ENCODE measurements at regions not wholly inside any gene's neighbourhood (a gene's known extent, or its start where the extent isn't known, plus 50 kb on each side); places are given as distances from the start of the nearest gene placed in this dataset.
"Not testable (repeated sequence)": the region's sequence is repeated elsewhere in the genome, so short reads cannot be mapped to it uniquely, and the experiment has no call there.

DNA sequence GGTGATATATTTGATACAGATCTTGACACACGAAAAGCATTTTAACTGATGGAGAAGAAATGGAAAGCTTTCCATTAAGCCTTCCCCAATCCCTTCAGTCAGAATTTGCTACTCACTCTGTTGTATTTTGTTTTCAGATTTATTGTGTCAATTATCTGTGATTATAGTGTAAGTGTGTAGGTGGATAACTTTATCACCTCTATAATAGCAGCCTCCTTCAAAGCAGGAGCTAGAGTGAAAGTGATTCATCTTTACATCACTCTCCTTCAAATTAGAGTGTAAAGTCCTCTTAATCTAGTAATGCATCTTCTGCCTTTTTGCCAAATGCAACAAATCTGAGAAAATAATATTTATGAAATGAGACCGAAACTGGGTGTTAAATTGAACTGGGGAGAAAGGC, 459.7 kb upstream of the ZP4 start:
- DNase-seq (ENCODE audit: low spot score): no peak

DNA sequence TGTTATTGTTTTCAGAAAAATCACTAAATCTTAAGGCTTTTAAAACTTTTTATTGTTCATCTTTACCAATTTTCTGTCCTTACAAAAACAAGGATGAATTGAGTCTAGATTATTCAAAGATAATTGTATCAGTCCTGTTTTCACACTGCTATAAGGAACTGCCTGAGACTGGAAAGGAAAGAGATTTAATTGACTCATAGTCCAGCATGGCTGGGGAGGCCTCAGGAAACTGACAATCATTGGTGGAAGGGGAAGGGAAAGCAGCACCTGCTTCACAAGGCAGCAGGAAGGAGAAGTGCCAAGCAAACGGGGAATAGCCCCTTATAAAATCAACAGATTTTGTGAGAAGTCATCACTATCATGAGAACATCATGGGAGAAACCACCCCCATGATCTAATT, 455.6 kb upstream of the ZP4 start:
- DNase-seq (ENCODE audit: low spot score): no peak

DNA sequence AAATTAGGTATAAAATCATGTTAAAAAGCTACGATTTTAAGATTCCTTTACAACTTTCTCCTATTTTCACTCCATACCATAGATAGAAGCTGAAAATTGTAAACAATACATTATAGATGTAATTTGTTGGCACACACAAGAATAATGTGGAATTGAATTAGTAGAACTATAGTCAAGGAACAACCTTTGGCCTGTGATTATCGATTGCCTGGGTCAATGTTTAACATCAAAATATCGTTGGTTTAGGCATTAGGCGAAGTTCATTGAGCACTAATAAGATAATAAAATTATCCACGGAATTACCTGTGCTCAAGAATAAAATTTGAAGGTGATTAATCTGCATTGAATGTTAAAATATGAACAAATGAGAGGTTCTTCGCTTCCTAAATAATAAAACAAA, 455.1 kb upstream of the ZP4 start:
- DNase-seq (ENCODE audit: low spot score): no peak

DNA sequence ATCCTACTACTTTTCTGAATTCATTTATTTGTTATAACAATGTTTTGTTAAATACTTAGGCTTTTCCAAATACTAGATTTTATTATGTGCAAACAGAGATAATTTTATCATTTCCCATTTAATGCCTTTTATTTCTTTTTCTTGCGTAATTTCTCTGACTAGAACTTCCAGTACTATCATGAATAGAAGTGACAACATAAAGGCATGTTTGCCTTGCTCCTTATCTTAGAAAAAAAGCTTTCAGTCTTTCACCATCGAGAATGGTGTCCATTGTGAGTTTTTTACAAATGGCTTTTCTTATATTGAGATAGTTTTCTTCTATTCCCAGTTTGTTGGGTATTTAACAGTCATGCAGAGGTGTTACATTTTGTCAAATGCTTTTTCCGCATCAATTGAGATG, 453.1 kb upstream of the ZP4 start:
- DNase-seq (ENCODE audit: low spot score): no peak

DNA sequence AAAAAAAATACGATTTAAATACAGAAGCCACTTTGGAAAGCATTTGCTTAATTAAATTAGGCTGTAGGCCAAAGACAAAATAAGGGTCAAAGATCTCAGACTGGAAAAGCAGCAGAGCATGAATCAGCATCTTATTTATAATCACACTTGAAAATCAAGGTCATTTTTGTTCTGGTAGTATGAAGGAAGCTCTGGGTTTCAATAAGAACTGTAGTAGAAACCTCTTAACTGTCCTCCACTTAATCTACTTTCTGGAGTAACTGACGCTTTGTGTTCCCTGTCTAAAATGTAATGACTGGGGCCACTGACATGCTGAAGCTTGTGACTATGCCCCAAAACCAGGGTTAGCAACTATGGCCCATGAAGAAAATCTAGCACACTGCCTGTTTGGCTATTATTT, 450.7 kb upstream of the ZP4 start:
- no peak for DNase-seq (ENCODE audit: low spot score)

DNA sequence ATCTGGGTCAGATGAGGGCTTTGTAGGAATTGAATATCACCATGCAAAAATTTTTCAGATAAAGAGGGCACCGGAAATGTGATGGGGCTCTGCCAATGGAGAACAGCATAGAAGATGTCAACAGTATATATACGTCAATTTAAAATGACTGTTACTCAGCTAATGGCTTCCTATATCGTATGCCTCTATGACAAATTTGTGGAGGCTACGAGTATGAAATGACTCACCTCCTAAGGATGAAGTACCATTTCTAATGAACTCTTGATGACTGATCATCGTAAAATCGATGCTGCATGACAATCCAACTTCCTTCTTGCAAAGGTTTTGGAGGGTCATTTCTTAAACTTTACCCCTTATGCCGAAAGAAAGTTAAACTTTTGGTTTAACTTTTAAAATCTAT, 450.3 kb upstream of the ZP4 start:
- peak; percentile 2 for DNase-seq (ENCODE audit: low spot score)

DNA sequence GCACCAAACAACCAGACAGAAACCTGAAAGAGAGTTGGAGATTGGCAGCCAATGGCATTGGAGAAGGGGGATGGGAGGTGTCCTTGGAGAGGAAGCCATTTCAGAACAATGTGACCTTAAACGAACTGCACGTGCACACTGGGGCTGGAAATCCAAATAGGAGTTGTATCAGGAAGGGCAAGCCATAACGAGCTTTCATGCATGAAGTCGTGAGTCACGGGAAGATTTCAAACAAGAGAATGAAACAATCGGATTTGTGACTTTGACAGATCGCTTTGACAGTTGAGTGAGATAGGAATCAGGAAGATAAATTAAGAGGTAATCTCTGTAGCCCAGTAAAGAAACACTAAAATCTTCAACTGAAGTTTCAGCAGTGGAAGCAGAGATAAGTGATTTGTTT, 445.8 kb upstream of the ZP4 start:
- no peak for DNase-seq (ENCODE audit: low spot score)

DNA sequence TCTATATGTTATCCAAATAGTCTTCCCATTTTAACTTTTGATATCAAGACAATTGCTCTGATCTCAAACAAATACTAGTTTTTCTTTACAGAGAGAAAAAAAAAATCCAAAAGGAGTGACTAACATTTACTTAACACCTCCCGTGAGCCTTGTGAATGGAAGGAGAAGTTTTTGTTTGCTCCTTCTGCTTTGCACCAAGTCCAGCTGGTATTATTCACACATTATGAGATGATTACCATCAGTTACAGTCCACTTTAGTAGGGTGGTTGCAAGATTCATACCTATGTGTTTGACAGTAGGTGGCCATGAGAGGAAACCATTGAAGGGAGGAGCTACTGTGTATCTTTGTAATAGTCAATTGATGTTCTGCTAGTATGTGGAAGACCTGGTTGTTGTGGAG, 443.4 kb upstream of the ZP4 start:
- no peak for DNase-seq (ENCODE audit: low spot score)

DNA sequence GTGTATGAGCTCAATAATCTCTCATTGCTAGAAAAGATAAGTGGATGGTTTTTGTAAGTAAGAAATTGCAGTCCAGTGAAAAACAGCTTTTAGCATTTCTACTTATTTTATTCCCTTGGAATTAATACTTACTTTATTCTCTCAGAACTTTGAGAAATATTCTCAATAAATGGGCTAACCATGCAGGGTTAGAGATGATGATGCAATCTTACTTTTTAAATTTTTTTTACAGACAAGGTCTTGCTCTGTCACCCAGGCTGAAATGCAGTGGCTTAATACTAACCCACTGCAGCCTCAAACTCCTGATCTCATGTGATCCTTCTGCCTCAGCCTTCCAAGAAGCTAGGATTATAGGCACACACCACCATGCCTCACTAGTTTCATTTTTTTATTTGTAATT, 440.8 kb upstream of the ZP4 start:
- DNase-seq (ENCODE audit: low spot score): no peak

DNA sequence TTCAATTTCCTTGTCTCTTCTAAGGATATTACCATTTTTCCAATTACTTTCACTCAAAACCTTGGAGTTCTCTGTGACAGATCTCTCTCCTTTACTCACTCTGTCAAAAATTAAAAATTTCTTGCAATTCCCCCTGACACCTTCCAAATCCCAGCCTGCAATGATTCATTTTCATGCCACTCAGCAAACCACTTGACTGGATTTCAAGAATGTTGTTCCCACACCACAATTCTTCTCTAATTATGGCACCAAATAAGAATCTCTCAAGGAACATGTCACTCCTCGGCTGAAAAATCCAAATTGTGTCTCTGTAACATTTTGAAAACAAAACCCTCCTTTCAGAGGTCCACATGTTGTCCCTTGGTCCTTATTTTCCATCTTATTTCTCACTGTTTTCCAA, 438.9 kb upstream of the ZP4 start:
- no peak for DNase-seq (ENCODE audit: low spot score)

DNA sequence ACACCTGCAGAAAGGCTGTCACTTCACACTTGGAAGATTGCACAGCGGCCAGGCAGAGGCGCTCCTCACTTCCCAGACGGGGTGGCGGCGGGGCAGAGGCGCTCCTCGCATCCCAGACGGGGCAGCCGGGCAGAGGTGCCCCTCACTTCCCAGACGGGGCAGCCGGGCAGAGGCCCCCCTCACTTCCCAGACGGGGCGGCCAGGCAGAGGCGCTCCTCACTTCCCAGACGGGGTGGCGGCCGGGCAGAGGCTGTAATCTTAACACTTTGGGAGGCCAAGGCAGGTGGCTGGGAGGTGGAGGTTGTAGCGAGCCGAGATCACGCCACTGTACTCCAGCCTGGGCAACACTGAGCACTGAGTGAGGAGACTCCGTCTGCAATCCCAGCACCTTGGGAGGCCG, 436.3 kb upstream of the ZP4 start:
- not testable (repeated sequence) for DNase-seq (ENCODE audit: low spot score)

DNA sequence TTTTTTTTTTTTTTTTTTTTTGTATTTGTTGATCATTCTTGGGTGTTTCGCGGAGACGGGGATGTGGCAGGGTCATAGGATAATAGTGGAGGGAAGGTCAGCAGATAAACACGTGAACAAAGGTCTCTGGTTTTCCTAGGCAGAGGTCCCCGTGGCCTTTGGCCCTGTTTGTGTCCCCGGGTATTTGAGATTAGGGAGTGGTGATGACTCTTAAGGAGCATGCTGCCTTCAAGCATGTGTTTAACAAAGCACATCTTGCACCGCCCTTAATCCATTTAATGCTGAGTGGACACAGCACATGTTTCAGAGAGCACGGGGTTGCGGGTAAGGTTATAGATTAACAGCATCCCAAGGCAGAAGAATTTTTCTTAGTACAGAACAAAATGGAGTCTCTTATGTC, 435.8 kb upstream of the ZP4 start:
- not testable (repeated sequence) for DNase-seq (ENCODE audit: low spot score)

DNA sequence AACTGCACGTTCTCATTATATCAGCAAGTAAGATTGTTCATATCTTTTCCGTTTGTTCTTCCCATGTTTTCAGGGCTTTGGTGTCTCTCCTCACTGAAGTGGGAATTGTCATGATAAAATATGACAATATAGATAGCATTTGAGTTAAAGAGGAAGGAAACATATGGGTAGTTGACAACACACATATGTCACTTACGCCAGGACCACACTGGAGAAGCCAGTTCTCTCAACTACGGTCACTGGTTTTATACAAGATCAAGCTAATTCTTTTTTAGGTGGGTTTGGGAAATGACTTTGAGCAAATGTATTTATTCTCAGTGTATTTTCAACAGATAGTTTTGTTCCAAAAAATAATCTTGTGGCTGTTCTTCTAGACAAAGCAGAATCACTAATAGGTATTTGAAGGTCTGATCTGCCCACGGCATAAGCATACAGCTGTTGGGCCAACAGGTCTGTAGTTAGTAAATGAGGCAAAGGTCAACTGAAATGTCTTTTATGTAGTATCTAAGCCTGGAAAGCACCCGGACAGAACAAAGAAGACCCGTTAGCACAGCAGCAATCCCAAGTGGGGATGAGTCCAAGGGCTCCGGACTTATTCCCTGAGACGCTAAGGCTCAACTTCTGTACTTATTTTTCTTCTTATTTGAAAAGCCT, 433.6 kb upstream of the ZP4 start:
- DNase-seq (ENCODE audit: low spot score): no peak

DNA sequence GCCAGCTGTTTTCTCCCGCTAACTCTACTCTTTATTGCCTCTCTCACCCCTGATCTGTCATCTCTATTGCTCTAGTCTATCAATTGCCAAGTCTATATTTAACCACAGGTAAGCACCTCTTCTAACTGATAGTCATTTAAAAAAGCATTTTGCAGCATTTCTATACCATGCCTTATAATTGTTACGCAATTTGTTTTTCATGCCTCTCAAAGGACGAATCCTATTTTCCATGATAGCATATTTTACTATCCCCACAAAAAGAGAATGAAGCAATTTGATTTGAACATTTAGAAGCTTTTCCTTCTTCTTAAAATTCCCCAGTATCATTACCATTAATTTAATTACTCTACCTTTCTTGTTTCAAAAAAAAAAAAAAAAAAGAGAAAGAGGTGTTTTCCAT, 432.8 kb upstream of the ZP4 start:
- no peak for DNase-seq (ENCODE audit: low spot score)

DNA sequence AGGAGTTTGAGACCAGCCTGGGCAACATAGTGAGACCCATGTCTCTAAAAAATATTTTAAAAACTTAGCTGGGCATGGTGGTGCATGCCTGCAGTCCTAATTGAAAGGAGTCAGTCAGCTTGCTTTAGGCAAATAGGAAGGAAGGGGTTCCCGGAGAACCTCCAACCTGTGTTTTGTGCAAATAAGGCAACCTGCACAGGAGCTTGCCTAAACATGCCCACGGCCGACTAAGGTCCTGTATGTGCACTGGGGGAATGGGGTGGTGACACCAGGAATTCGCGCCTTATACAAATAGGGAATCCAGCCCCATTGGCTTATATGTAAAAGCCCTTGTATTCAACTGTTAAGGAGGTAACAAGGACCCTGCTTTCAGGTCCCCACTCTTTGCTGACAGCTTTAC, 429.2 kb upstream of the ZP4 start:
- DNase-seq (ENCODE audit: low spot score): no peak

DNA sequence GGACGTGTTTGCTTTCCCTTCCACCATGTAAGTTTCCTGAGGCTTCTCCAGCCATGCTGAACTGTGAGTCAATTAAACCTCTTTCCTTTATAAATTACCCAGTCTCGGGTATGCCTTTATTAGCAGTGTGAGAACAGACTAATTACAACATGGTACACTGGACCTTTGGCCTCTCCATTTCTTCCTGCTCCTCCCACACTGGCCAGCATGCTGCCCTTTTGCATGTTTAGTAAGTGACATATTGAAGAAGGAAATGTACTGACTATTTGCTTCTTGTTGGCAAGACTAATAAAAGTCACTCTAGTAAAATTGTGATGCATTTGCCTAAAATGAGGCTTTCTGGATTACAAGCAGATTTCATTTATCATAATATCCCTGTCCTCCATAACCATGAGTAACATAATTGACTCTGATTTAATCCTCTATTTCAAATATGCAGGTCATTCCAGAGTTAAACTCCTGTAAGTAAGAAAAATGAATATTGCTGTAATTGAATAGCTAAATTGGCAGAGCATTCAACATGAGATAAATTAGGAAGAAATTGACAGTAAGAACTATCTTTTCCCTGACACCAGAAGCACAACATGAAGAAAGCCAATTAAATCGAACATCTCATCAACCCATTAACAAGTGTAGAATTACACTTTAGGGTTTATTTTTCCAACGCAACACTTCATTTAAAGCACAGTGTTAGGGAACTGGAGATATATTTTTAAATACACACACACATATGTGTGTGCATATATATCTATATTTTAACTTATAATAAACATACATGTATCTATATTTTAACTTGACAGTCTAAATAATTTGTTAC, 427.8 kb upstream of the ZP4 start:
- DNase-seq (ENCODE audit: low spot score): no peak

DNA sequence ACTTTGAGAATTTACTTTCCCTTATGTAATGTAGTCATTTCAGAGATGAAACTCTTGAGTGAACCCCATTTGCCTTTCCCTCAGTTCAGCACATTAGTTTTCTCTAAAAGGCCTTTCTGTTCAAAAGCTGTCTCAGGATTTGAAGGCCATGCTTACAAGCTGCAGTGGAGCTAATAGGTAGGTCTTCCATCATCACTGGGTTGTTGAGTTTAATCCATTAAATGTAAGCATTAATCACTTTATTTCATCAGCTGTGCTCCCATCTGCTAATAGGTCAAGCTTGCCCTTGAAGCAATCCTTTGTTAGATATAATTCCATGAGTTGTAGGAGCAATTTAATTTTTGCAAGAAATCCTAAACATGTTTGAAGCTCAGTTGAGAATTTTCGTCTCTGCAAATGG, 422.2 kb upstream of the ZP4 start:
- no peak for DNase-seq (ENCODE audit: low spot score)

DNA sequence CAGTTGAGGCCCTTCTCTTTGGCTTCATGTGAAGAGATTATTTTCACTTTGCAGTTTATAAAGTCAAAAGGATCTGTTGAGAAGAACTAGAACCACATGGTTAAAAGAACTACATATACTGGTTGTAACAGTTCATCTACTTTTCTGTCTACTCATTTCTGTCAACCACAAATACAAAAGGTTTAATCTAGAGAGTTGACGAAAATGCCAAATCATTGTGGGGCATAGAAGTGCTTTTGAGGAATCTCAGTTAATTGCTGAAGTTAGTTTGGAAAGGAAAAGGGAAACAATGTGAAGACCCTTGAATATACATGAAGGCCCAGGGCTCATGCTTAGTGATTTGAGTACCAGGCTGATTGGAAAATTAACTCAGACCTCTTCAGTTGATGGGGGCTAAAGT, 415.7 kb upstream of the ZP4 start:
- DNase-seq (ENCODE audit: low spot score): no peak

DNA sequence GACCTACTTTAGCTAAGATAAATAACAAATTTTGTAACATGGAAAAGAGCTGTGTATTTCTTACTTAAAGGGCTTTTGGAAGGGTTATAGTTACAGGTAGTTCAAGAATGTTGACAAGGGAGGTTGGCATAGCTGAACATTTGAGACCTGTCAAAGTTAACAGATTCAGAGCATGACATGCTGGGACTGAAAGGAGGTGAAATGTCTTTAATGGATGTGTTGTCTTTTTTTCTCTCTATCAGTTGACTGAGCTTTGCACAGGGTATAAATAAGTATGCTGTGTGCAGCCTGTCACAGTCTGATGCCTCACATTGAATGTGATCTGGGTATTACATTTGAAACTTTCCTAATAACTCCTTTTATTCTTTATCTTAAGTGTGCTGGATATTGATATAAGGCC, 411.9 kb upstream of the ZP4 start:
- no peak for DNase-seq (ENCODE audit: low spot score)

DNA sequence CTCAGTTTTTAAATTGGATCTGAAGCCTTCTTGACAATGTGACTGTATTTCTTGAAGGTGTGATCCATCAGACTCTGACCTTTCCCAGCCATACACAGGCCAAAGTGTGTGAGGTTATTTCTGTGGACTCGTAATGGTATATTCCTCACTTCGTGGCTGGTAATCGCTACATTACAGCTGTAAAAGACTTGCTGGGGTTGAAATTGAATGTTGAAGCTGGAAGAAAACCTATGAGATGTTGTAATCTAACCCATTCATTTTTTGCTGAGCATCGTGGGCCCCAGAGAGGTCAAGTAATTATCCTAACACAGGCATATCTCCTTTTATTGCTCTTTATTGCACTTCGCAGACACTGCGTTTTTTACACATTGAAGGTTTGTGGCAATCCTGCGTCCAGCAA, 405.6 kb upstream of the ZP4 start:
- DNase-seq (ENCODE audit: low spot score): no peak

DNA sequence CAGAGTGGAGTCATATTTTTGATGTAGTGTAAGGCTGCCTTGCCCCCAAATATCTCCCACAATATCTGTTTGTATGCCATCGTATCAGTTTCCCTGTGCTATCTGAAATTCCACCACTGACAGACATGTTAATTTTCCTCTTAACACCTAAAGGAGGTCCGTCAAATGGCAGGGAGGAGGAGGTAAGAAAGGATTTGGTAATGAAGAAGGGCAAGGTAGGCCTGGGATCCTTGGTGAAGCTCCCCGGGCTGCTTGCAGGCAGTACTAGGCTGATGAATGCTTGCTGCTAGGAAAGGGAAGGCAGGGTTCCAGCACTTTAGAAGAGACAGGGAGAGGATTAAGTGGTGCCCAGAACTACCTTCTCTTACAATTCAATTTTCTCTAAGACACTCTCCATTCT, 402.4 kb upstream of the ZP4 start:
- DNase-seq (ENCODE audit: low spot score): no peak

DNA sequence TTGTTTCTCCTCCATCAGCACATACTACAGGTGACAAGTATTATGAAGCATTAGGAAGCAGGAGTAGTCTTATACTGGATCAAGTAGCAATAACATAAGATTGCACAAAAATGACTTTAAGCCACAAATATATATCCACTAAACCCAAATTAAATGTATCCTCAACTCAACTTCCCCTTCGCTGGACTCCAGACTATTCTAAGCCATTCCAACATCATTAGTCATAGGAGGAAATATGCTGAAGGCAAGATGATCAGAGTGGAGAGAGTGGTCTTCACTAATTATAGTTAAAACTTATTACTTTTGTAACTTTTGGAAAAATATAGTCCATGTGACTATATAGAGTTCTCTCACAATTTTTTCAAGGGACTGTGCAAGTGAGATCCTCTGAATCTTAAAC, 390.7 kb upstream of the ZP4 start:
- no peak for DNase-seq (ENCODE audit: low spot score)

DNA sequence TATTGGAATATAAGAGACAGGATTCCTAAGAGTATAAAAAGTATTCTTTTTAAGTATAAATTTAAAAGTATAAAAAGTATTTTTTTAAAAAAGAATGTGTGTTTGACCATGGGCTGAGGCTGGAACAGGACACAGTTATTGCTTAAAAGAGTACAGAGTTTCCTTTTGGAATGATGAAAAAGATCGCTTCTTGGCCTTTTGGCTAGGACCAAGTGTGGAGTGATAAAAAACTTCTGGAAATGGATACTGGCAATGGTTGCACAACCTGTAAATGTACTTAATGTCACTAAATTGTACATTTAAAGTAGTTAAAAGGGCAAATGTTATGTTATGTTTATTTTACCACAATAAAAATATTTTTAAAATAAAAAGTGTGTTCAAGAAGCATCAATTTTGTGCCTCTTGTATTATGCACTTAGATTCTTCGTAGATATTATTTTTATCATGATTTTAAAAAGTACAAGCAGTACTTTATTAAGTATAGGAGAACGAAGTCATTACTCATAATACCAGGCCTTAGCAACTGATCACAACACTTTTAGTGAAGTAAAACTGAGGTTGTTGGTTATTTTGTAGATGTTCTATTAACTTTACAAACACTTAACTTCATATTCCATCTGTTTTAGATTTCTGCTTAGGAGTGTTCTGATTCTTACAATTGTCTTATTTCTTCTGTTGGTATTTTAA, 389.1 kb upstream of the ZP4 start:
- no peak for DNase-seq (ENCODE audit: low spot score)

DNA sequence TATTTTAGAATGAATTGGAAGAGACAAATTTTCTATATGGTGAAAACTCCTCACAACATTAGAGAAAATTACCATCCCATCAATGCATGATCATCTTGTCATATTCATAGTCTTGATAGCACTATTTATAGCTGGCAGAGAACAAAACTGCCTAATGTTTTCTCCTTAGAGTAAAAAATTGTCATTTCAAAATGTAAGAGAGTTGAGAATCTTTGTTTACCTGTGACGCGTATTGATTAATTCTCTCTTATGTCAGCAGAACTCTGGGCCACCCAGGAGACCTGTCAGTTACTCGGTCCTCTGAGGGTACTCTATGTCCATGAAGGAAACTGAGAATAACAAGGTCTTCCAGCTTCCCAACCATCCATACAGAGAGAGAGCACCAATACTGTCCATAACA, 381.4 kb upstream of the ZP4 start:
- DNase-seq (ENCODE audit: low spot score): no peak
